EH (cell line): ENCODE measurements at regions not wholly inside any gene's neighbourhood (a gene's known extent, or its start where the extent isn't known, plus 50 kb on each side); places are given as distances from the start of the nearest gene placed in this dataset.

Experiments used
- DNase-seq: peaks from one replicate; pipeline ENCODE4 v3.0.0-alpha.2; 2015; ENCODE audit warnings: low read depth

DNA sequence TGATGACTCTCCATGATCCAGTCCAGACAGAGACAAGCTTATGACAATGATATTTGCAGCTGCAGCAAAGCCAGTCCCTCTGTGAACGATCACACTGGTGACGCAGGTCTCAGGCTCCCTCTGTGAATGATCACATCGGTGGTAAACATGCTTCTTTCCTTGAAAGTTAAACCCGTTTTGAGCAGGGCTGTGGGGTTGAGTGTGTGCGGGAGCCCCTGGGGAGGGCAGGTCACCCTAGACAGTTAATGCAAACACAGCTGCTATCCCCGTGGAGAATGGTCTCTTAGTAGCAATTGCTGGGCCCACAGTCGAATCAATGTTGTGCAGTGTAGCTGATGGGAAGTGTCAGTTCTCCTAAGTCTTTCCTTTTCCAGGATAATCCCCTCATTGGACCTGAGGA, 71.0 kb upstream of the KIRREL3 start:
- no peak for DNase-seq

GRCh38 chr11:127070808-127071207, 70.2 kb upstream of the KIRREL3 start:
- DNase-seq = no peak

- peak; percentile 48 for DNase-seq
These were observed 66.0 kb upstream of the KIRREL3 start for GRCh38 chr11:127066401-127067090.

DNA sequence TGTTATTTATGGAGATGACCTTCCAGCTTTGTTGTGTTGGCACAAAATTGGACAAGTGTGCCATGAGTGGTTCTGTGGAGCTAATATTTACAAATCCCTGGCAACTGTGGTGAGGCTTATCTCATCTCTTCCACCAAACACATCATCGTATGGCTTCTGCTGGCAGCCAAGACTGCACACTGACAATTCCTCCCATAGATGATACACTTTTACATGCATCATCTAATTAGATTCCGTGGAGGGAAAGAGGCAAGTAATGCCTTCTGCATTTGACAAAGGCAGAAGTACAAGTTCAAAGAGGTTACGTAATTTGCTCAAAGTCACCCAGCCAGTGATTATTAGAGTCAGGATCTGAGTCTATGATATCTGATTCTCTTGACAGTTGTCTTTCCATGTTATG, 62.7 kb upstream of the KIRREL3 start:
- no peak for DNase-seq

GRCh38 chr11:127061947-127062346, 61.4 kb upstream of the KIRREL3 start:
- DNase-seq = peak; percentile 5

GRCh38 chr11:127059750-127060149, 59.2 kb upstream of the KIRREL3 start:
- peak; percentile 35 for DNase-seq

DNA sequence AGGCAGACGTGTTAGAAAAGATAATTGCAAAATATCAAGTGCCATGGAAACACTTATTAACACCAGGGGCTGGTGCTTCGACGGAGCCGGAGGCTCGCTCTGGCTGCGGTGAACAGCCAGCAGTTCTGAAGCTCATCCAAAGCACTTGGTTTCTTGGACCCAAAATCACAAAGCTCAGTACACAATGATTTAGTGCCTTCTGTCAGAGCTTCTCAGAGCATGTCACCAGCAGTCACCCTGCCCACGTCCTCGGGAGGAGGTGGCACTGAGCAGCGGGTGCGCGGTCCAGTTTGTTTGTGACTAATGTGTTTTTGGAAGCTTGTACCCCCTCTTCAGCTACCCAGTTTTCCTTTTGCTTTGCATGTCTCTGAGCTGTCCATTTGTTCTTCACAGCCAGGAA, 58.7 kb upstream of the KIRREL3 start:
- DNase-seq = no peak

GRCh38 chr11:127058524-127058923, 58.0 kb upstream of the KIRREL3 start:
- no peak for DNase-seq

DNA sequence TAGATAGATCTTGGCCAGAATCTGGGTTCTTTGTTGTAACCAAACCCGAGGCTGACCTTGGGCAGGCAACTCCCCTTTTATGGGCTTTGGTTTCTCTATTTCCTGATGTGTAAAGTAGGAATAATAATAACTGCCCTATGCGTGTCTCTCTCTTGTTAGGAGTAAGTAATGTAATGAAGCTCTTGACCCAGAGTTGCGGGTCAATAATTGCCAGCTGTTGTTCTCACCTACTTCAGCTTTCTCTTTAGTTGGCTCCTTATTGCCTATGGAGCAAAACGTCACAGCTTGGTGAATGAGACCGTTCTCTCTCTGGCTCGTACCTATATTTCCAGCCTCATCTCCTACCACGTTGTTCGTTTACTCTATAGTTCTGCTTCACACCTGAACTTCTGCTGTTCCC, 56.6 kb upstream of the KIRREL3 start:
- DNase-seq = no peak

DNA sequence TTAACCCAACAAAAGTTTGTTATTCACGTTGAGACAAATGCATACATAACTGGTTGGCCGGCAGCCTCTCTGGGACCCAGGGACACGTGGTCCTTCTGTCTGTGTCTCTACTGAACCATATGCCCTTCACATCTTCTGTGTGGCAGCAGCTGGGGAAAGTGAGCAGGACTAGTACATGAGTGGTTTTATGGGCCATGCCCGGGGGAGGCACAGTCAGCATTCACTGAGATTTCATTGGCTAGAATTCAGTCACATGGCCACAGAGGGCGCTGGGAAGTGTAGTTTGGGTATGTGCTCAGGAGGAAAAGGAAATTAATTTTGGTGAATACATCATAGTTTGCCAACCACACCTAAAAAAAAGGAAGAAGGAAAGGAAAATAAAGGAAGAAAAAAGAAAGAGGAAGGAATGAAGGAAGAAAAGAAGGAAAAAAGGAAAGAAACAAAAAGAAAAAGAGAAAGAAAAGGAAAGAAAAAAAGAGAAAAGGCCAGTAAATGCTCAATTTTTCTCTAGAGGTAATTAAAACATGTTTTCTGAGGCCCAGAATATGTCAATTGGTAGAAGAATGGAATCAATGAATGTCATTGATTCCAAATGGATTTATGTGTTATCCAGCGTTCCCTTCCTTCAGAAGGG, 55.9 kb upstream of the KIRREL3 start:
- peak; percentile 40 for DNase-seq

- no peak for DNase-seq
These were observed 54.7 kb upstream of the KIRREL3 start for GRCh38 chr11:127055236-127055635.

GRCh38 chr11:127054153-127054552, 53.6 kb upstream of the KIRREL3 start:
- DNase-seq = no peak

- peak; percentile 34 for DNase-seq
These were observed 51.8 kb upstream of the KIRREL3 start for GRCh38 chr11:127052404-127052803.
